Panc1 (cell line): ENCODE measurements at regions not wholly inside any gene's neighbourhood (a gene's known extent, or its start where the extent isn't known, plus 50 kb on each side); places are given as distances from the start of the nearest gene placed in this dataset.

Source experiments
- ATAC-seq: fragments of 200-7000 bp; cut with Tn5 transposase; 2 replicates; pipeline ENCODE4 v1.9.1; 2020; ENCODE audit warnings: mild to moderate bottlenecking, moderate library complexity
- BruUV-seq: library from RNA; stranded (reverse); fragments of 400-500 nt; replicated peaks from 2 replicates; lab custom pipeline; 2021; lab: Mats Ljungman, UMichigan
- CTCF ChIA-PET: fragments of 300-600 bp; sonication (Branson Sonifier 250); formaldehyde crosslinking; loops from one replicate; lab custom pipeline; 2022; ENCODE audit warnings: antibody characterized with exemption; lab: Charles Lee
- POLR2A ChIA-PET: fragments of 300-600 bp; sonication (Branson Sonifier 250); formaldehyde crosslinking; loops from one replicate; lab custom pipeline; 2022; ENCODE audit warnings: antibody characterized with exemption; lab: Charles Lee
- DNase-seq: peaks from one replicate; pipeline ENCODE4 v3.0.0-alpha.2; 2010; ENCODE audit warnings: low read depth, low spot score
- H3K27ac ChIP-seq: 2 replicates; pipeline ENCODE4 v1.5.1; 2011; ENCODE audit warnings: mild to moderate bottlenecking, low read length, inconsistent platforms
- H3K27me3 ChIP-seq: fragments of 200-500 bp; sonication (Bioruptor generic); 2 replicates; pipeline ENCODE4 v1.6.0; 2014; ENCODE audit warnings: low read length, inconsistent platforms; ENCODE audit not compliant: control insufficient read depth, insufficient read depth
- H3K36me3 ChIP-seq: fragments of 200-500 bp; sonication (Bioruptor generic); 2 replicates; pipeline ENCODE4 v1.5.1; 2014; ENCODE audit warnings: inconsistent platforms, mild to moderate bottlenecking, low read length, moderate library complexity; ENCODE audit not compliant: control insufficient read depth, insufficient read depth
- H3K4me1 ChIP-seq: 2 replicates; pipeline ENCODE4 v1.5.1; 2011; ENCODE audit warnings: inconsistent platforms, mild to moderate bottlenecking, low read length, moderate library complexity; ENCODE audit not compliant: control insufficient read depth, insufficient read depth
- H3K4me3 ChIP-seq, 2 experiments: 2 replicates each; pipeline ENCODE4 v1.5.1; 2011 to 2012; ENCODE audit warnings: low read depth in 2 of 2, low read length in 2 of 2, mild to moderate bottlenecking in 2 of 2, inconsistent platforms in 1 of 2, moderate library complexity in 1 of 2
- H3K9me3 ChIP-seq: fragments of 200-500 bp; sonication (Bioruptor generic); 2 replicates; pipeline ENCODE4 v1.5.1; 2014; ENCODE audit warnings: low read depth, mild to moderate bottlenecking, inconsistent platforms, low read length, moderate library complexity; ENCODE audit not compliant: control insufficient read depth, insufficient read depth
- CTCF ChIP-seq: fragments of 450-650 bp; IDR thresholded peaks from 2 replicates; pipeline ENCODE4 v1.5.1; 2017; ENCODE audit warnings: mild to moderate bottlenecking
- POLR2AphosphoS5 ChIP-seq: IDR thresholded peaks from 2 replicates; pipeline ENCODE4 v1.6.1; 2012; ENCODE audit warnings: mild to moderate bottlenecking, low read depth, low read length, moderate library complexity
- REST ChIP-seq, 2 experiments: IDR thresholded peaks; 2 replicates each; pipeline ENCODE4 v1.6.1; 2011 to 2012; ENCODE audit warnings: low read depth in 2 of 2, control low read depth in 1 of 2, low read length in 1 of 2, mild to moderate bottlenecking in 1 of 2, moderate library complexity in 1 of 2; ENCODE audit not compliant: insufficient read depth in 1 of 2
- SIN3A ChIP-seq: IDR thresholded peaks from 2 replicates; pipeline ENCODE4 v1.6.1; 2012; ENCODE audit warnings: low read depth, mild to moderate bottlenecking, low read length, moderate library complexity, borderline replicate concordance; ENCODE audit not compliant: insufficient read depth
- TCF7L2 ChIP-seq: IDR thresholded peaks from 2 replicates; pipeline ENCODE4 v1.6.1; 2011; ENCODE audit warnings: mild to moderate bottlenecking, low read depth, low read length, inconsistent platforms
- in situ Hi-C: cut with HindIII; loops from 2 replicates; pipeline ENCODE4 v1.10.0; 2016; ENCODE audit warnings: low sequenced_read_pairs, low pct_unique_long_range_greater_than_20kb
- intact Hi-C: fragments of 100-400 bp; cut with micrococcal nuclease; formaldehyde crosslinking; loops from one replicate; pipeline ENCODE4 v1.10.0; 2022; ENCODE audit not compliant: unreplicated experiment

GRCh38 chr12:131620520-131620919 lies 90.4 kb upstream of the SFSWAP start:
- intact Hi-C loops: no loop called here
- no peak for DNase-seq
- CTCF ChIA-PET: no interaction called here

GRCh38 chr12:131620946-131621681 lies 89.8 kb upstream of the SFSWAP start:
- Histone ChIP-seq H3K4me3 (no peak overlapping the region), H3K36me3 (no peaks in the 10 kb centered on the region), H3K27me3 (peaks cover 7% of the 10 kb centered on the region; the same call in 1 of the 2 replicates), H3K9me3 (no peaks in the 10 kb centered on the region), H3K27ac (no peak overlapping the region), H3K4me1 (no peaks in the 10 kb centered on the region)
- no peak for DNase-seq
- no TSS peak for BruUV-seq
- TF ChIP-seq TCF7L2 (no peak), POLR2AphosphoS5 (no peak), SIN3A (no peak), REST (IDR thresholded peaks at IDR 0.05; ENCODE audit: insufficient read depth in 1 of 2, low read depth in 2 of 2, low read length in 1 of 2) (no peak), CTCF (no peak)
- ATAC-seq: 0 out of 2 replicates have a peak, but pooled peaks have one; percentile 20
- intact Hi-C loops (no loop called here), in situ Hi-C loops (no loop called here)
- ChIA-PET CTCF (no interaction called here), POLR2A (interaction anchor here (1.2 kb wide), 1 partner anchor 275 kb away, joined by 3 read pairs; no protein-coding TSS in a partner anchor)

More at GRCh38 chr12:131620520-131620919, 90.4 kb upstream of the SFSWAP start:
- Histone ChIP-seq H3K4me1 (no peaks in the 10 kb centered on the region), H3K9me3 (no peaks in the 10 kb centered on the region), H3K27ac (no peak overlapping the region), H3K27me3 (peaks cover 7% of the 10 kb centered on the region; the same call in 1 of the 2 replicates), H3K36me3 (no peaks in the 10 kb centered on the region), H3K4me3 (no peak overlapping the region)
- ATAC-seq: no peak
- BruUV-seq: no TSS peak
- in situ Hi-C loops: no loop called here
- TF ChIP-seq SIN3A (no peak), CTCF (no peak)
- POLR2A ChIA-PET: no interaction called here
